Immature natural killer cell (primary cell): ENCODE measurements at regions not wholly inside any gene's neighbourhood (a gene's known extent, or its start where the extent isn't known, plus 50 kb on each side); places are given as distances from the start of the nearest gene placed in this dataset.

ENCODE experiments used
- DNase-seq, 3 donors: peaks; one replicate each; pipeline ENCODE4 v3.0.0; 2022; ENCODE audit warnings: mixed read lengths in 1 of 3
- H3K27ac Mint-ChIP-seq, 6 donors: one replicate each; pipeline ENCODE4 v1.8.0; 2020; ENCODE audit warnings: mixed read lengths in 6 of 6, mild to moderate bottlenecking in 5 of 6, inconsistent platforms in 4 of 6, moderate library complexity in 3 of 6
- H3K27me3 Mint-ChIP-seq, 3 donors: one replicate each; pipeline ENCODE4 v1.8.0; 2020 to 2021; ENCODE audit warnings: low read depth in 3 of 3, mild to moderate bottlenecking in 3 of 3, mixed read lengths in 3 of 3, moderate library complexity in 3 of 3, inconsistent platforms in 1 of 3
- H3K36me3 Mint-ChIP-seq, 3 donors: one replicate each; pipeline ENCODE4 v1.8.0; 2020; ENCODE audit warnings: mixed read lengths in 3 of 3, inconsistent platforms in 2 of 3, mild to moderate bottlenecking in 2 of 3
- H3K4me1 Mint-ChIP-seq, 2 donors: one replicate each; pipeline ENCODE4 v1.8.0; 2020; ENCODE audit warnings: inconsistent platforms in 2 of 2, mild to moderate bottlenecking in 2 of 2, mixed read lengths in 2 of 2, moderate library complexity in 1 of 2
- H3K4me3 Mint-ChIP-seq, 5 donors: one replicate each; pipeline ENCODE4 v1.8.0; 2020; ENCODE audit warnings: mild to moderate bottlenecking in 5 of 5, mixed read lengths in 5 of 5, inconsistent platforms in 3 of 5, moderate library complexity in 3 of 5
- H3K9me3 Mint-ChIP-seq, 6 donors: one replicate each; pipeline ENCODE4 v1.8.0; 2020; ENCODE audit warnings: mild to moderate bottlenecking in 6 of 6, mixed read lengths in 6 of 6, inconsistent platforms in 4 of 6, moderate library complexity in 3 of 6

DNA sequence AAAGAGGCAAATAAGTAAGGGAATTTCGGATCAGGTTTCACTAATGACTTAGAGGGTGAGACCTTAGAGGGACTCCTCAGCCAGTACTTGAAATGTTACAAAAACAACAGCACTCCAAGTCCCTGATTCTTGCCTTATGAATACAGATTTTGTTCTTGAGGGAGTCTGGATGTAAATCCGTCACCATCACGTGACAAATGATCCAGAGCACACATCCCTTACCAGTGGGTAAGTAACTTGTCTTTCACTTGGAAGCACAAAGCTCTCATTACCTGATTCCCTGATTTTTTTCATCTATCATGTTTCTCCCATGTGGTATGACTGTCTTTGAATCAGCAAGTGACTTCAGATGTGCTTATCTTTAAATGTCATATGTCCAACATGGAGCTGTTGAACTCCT is 595.3 kb upstream of the POU3F2 start:
- peaks cover 0 to 3% (median 3%) of the 10 kb centered on the region in 3 donors for H3K27me3 Mint-ChIP-seq
- H3K9me3 Mint-ChIP-seq: peaks cover 6 to 42% (median 11%) of the 10 kb centered on the region in 6 donors
- no peak overlapping the region for H3K4me3 Mint-ChIP-seq
- no peak for DNase-seq
- no peaks in the 10 kb centered on the region for H3K36me3 Mint-ChIP-seq
- no peak overlapping the region for H3K27ac Mint-ChIP-seq
- no peaks in the 10 kb centered on the region for H3K4me1 Mint-ChIP-seq

DNA sequence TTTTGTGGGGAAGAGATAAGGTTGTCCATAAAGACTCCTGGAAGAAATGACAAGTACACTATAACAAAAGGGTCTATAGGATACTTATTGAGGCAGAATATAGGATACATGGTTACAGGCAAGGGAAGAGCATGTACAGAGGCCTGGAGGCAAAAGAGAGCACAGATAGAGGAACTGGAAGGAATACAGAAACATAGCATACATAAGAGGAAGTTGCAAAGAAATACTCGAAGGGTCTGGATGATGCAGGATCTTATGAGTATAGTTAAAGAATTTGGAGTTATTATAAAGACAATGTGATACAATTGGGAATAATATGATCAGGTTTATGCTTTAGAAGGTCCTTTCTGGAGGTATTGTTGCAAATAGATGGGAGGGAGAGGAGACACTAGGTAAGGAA is 592.7 kb upstream of the POU3F2 start:
- no peaks in the 10 kb centered on the region for H3K4me1 Mint-ChIP-seq
- peaks cover 0 to 30% (median 6%) of the 10 kb centered on the region in 6 donors for H3K9me3 Mint-ChIP-seq
- no peaks in the 10 kb centered on the region for H3K36me3 Mint-ChIP-seq
- H3K27ac Mint-ChIP-seq: no peak overlapping the region
- no peak for DNase-seq
- H3K4me3 Mint-ChIP-seq: no peak overlapping the region
- peaks cover 0 to 3% (median 3%) of the 10 kb centered on the region in 3 donors for H3K27me3 Mint-ChIP-seq

GRCh38 chr6:98254624-98255023 is 579.8 kb upstream of the POU3F2 start:
- Mint-ChIP-seq H3K27me3 (no peaks in the 10 kb centered on the region), H3K27ac (no peak overlapping the region), H3K36me3 (no peaks in the 10 kb centered on the region), H3K4me1 (no peaks in the 10 kb centered on the region), H3K9me3 (peaks cover 8 to 36% (median 9%) of the 10 kb centered on the region in 6 donors), H3K4me3 (no peak overlapping the region)
- no peak for DNase-seq

DNA sequence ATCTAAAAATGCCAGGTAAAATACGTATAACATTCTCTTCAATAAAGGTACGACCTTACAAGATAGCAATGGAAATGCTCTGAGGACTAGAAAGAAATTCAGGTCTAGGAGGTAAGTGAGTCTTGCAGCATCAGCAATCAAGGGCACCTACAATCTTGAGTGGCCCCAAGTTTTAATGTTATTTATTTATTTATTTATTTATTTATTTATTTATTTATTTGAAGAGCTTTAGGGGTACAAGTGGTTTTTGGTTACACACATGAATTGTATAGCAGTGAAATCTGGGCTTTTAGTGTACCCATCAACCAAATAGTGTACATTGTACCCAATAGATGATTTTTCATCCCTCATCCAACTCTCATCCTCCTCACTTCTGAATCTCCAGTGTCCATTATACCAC is 574.0 kb upstream of the POU3F2 start:
- Mint-ChIP-seq H3K4me1 (no peaks in the 10 kb centered on the region), H3K4me3 (no peak overlapping the region), H3K27me3 (no peaks in the 10 kb centered on the region), H3K36me3 (no peaks in the 10 kb centered on the region), H3K9me3 (peaks cover 5 to 17% (median 8%) of the 10 kb centered on the region in 6 donors), H3K27ac (no peak overlapping the region)
- no peak for DNase-seq

GRCh38 chr6:98272060-98272459 is 562.3 kb upstream of the POU3F2 start:
- no peak for DNase-seq
- Mint-ChIP-seq H3K36me3 (no peaks in the 10 kb centered on the region), H3K27ac (no peak overlapping the region), H3K4me1 (no peaks in the 10 kb centered on the region), H3K27me3 (peaks cover 0 to 2% (median 0%) of the 10 kb centered on the region in 3 donors), H3K9me3 (peaks cover 3 to 18% (median 6%) of the 10 kb centered on the region in 6 donors), H3K4me3 (no peak overlapping the region)

- Mint-ChIP-seq H3K27ac (no peak overlapping the region), H3K27me3 (peaks cover 0 to 3% (median 0%) of the 10 kb centered on the region in 3 donors), H3K4me3 (no peak overlapping the region), H3K36me3 (no peaks in the 10 kb centered on the region), H3K9me3 (peaks cover 0 to 18% (median 7%) of the 10 kb centered on the region in 6 donors), H3K4me1 (no peaks in the 10 kb centered on the region)
- no peak for DNase-seq
These were observed 559.7 kb upstream of the POU3F2 start for GRCh38 chr6:98274691-98275090.

GRCh38 chr6:98280492-98280891 is 553.9 kb upstream of the POU3F2 start:
- no peak for DNase-seq
- Mint-ChIP-seq H3K27ac (no peak overlapping the region), H3K27me3 (peaks cover 0 to 2% (median 1%) of the 10 kb centered on the region in 3 donors), H3K9me3 (peaks cover 1 to 16% (median 9%) of the 10 kb centered on the region in 6 donors), H3K36me3 (no peaks in the 10 kb centered on the region), H3K4me1 (no peaks in the 10 kb centered on the region), H3K4me3 (no peak overlapping the region)

GRCh38 chr6:98286620-98287019 is 547.8 kb upstream of the POU3F2 start:
- Mint-ChIP-seq H3K36me3 (no peaks in the 10 kb centered on the region), H3K27ac (no peak overlapping the region), H3K4me3 (no peak overlapping the region), H3K27me3 (peaks cover 0 to 2% (median 0%) of the 10 kb centered on the region in 3 donors), H3K4me1 (no peaks in the 10 kb centered on the region), H3K9me3 (peaks cover 5 to 35% (median 20%) of the 10 kb centered on the region in 6 donors)
- no peak for DNase-seq

DNA sequence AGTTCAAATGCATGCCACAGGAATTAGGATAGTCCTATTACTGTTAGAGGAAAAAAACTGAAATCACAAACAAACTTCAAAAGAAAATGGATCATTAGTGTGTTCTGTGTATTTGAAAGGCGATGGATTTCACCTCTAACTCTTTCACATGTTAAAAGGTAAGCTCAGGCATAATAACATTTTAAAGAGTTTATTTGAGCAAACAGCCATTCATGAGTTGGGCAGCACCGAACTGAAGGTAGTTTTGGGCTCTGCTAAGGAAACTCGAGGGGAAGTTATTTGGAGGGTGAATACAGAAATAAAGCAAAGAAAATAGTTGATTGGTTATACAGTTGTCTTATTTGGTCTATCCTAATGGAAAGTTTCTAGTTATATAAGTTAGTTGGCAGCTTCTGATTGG is 546.5 kb upstream of the POU3F2 start:
- H3K27ac Mint-ChIP-seq: no peak overlapping the region
- H3K9me3 Mint-ChIP-seq: peaks cover 7 to 40% (median 18%) of the 10 kb centered on the region in 6 donors
- DNase-seq: no peak
- no peaks in the 10 kb centered on the region for H3K27me3 Mint-ChIP-seq
- H3K36me3 Mint-ChIP-seq: peaks cover 0 to 4% (median 3%) of the 10 kb centered on the region in 3 donors
- H3K4me1 Mint-ChIP-seq: no peaks in the 10 kb centered on the region
- no peak overlapping the region for H3K4me3 Mint-ChIP-seq

DNA sequence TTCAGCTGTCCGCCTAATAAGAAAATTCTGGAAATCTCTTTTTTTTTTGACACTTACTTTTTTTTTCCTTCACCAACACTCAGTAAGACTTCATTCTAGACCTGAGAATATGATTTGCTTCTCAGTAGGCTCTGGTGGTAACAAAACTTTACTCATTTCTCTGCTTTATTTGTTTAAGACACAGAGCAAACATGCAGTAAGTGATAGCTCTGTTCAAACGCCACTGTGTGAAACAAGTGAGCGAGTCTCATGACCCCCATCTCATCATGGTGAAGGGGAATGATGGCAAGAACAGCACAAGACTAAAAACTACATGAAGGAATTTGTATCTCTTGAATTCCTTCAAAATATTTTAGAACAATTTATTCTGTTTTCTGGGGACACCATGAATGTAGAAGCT is 541.6 kb upstream of the POU3F2 start:
- H3K9me3 Mint-ChIP-seq: peaks cover 7 to 37% (median 17%) of the 10 kb centered on the region in 6 donors
- DNase-seq: no peak
- peaks cover 0 to 1% (median 0%) of the 10 kb centered on the region in 3 donors for H3K27me3 Mint-ChIP-seq
- peaks cover 0 to 4% (median 3%) of the 10 kb centered on the region in 3 donors for H3K36me3 Mint-ChIP-seq
- no peaks in the 10 kb centered on the region for H3K4me1 Mint-ChIP-seq
- no peak overlapping the region for H3K4me3 Mint-ChIP-seq
- H3K27ac Mint-ChIP-seq: no peak overlapping the region

DNA sequence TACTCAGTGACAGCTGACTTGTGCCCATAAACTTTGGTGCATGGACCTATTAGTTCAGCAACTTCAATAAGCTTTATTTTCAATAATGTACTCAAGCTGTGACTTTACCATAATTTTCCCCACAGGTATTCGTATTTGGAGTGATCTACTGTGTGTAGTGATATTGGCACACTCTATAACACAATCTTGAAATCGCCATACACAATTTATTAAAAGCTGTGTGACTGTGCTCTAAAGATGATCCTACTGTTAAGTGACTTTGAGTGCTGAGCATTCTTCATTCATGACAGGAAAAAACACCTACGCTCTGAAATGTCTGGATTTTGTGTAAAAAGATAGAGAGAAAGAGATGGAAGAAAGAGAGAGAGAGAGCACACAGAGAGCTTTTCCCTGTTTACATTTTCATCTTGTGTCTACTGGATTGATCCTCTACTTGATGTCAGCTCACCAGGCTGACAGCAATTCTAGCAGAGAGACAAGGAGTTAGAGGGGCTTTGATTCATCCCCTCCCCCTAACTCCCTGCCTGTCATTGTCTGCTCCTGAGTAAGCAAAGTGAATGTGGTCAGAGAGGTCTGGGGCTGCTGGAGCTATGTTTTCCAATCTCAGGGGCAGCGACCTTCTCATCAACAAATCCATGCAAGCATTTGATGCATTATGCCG is 538.7 kb upstream of the POU3F2 start:
- no peak overlapping the region for H3K4me3 Mint-ChIP-seq
- no peaks in the 10 kb centered on the region for H3K4me1 Mint-ChIP-seq
- peaks cover 2 to 26% (median 11%) of the 10 kb centered on the region in 6 donors for H3K9me3 Mint-ChIP-seq
- peaks cover 0 to 1% (median 0%) of the 10 kb centered on the region in 3 donors for H3K27me3 Mint-ChIP-seq
- H3K27ac Mint-ChIP-seq: no peak overlapping the region
- H3K36me3 Mint-ChIP-seq: peaks cover 0 to 4% (median 3%) of the 10 kb centered on the region in 3 donors
- DNase-seq: no peak

- Mint-ChIP-seq H3K4me3 (no peak overlapping the region), H3K27ac (no peak overlapping the region), H3K36me3 (peaks cover 0 to 4% (median 0%) of the 10 kb centered on the region in 3 donors), H3K4me1 (no peaks in the 10 kb centered on the region), H3K27me3 (no peaks in the 10 kb centered on the region), H3K9me3 (peaks cover 6 to 28% (median 8%) of the 10 kb centered on the region in 6 donors)
- DNase-seq: no peak
These were observed 525.8 kb upstream of the POU3F2 start for GRCh38 chr6:98308564-98308963.

DNA sequence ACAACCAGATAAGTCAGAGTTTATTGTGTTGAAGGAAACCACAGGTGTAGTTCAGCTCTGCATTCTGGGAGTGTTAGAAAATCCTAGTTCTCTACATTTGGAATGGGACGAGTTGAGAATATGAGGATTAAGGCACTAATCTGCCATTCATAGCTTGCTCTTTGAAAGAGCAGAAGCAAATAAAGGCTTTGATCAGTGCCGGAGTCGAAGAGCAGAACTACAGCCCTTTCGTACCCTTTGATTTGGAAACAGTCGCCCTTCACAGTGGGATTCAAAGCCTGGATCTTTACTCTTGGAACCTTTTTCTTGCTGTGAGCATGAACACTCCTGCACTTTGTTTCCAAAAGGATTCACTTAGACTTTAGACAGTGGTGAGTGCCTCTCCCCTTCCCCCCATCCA is 523.9 kb upstream of the POU3F2 start:
- H3K9me3 Mint-ChIP-seq: peaks cover 3 to 19% (median 7%) of the 10 kb centered on the region in 6 donors
- no peak for DNase-seq
- H3K27ac Mint-ChIP-seq: no peak overlapping the region
- H3K4me1 Mint-ChIP-seq: no peaks in the 10 kb centered on the region
- H3K36me3 Mint-ChIP-seq: peaks cover 0 to 8% (median 0%) of the 10 kb centered on the region in 3 donors
- no peaks in the 10 kb centered on the region for H3K27me3 Mint-ChIP-seq
- no peak overlapping the region for H3K4me3 Mint-ChIP-seq

GRCh38 chr6:98323605-98324004 is 510.8 kb upstream of the POU3F2 start:
- DNase-seq: no peak
- peaks cover 5 to 22% (median 13%) of the 10 kb centered on the region in 6 donors for H3K9me3 Mint-ChIP-seq
- peaks cover 0 to 6% (median 0%) of the 10 kb centered on the region in 3 donors for H3K36me3 Mint-ChIP-seq
- no peak overlapping the region for H3K27ac Mint-ChIP-seq
- H3K4me3 Mint-ChIP-seq: no peak overlapping the region
- H3K27me3 Mint-ChIP-seq: peaks cover 0 to 2% (median 1%) of the 10 kb centered on the region in 3 donors
- H3K4me1 Mint-ChIP-seq: no peaks in the 10 kb centered on the region

DNA sequence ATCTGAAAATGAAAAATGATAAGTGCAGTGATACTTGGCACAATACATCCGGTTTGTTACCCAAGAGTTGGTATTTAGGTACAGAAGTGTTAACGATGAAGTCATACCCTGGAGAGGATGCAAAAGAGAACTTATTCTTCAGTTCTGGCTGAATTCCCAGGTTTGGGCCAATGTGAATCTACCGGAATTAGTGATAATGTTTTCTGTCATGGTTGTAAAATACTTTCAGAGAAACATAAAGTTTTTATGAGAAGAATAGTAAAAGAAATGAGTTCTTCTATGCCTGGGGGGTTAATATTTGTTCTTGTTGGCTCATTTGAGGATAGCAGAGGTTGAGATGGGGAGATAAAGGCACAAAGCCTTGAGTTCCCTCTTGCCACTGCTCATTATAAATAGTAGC is 509.9 kb upstream of the POU3F2 start:
- Mint-ChIP-seq H3K27ac (no peak overlapping the region), H3K9me3 (peaks cover 0 to 25% (median 15%) of the 10 kb centered on the region in 6 donors), H3K36me3 (peaks cover 0 to 6% (median 0%) of the 10 kb centered on the region in 3 donors), H3K27me3 (peaks cover 0 to 2% (median 1%) of the 10 kb centered on the region in 3 donors), H3K4me1 (no peaks in the 10 kb centered on the region), H3K4me3 (no peak overlapping the region)
- DNase-seq: no peak
